Astrocyte of the hippocampus (primary cell): ENCODE measurements at regions not wholly inside any gene's neighbourhood (a gene's known extent, or its start where the extent isn't known, plus 50 kb on each side); places are given as distances from the start of the nearest gene placed in this dataset.
"Not testable (repeated sequence)": the region's sequence is repeated elsewhere in the genome, so short reads cannot be mapped to it uniquely, and the experiment has no call there.

Source experiments
- DNase-seq: peaks from one replicate; pipeline ENCODE4 v3.0.0; 2011; ENCODE audit warnings: low read depth, low spot score

- no peak for DNase-seq
Observed at GRCh38 chr7:94173436-94173835, 169.3 kb upstream of the BET1 start.

- DNase-seq = no peak
Observed at GRCh38 chr7:94174375-94174774, 170.2 kb upstream of the BET1 start.

DNA sequence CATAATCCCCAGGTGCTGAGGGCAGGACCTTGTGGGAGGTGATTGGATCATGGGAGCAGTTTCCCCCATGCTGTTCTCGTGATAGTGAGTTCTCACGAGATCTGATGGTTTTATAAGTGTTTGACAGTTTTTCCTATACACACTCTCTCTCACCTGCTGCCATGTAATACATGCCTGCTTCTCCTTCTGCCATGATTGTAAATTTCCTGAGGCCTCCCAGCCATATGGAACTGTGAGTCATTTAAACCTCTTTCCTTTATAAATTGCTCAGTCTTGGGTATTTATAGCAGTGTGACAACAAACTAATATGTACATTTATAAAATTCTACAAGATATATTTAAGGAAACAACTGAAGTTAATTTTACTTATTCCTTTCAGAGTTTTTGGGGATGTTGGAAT, 170.8 kb upstream of the BET1 start:
- DNase-seq = no peak

GRCh38 chr7:94176694-94177200, 172.6 kb upstream of the BET1 start:
- no peak for DNase-seq

- no peak for DNase-seq
Observed at GRCh38 chr7:94177441-94177840, 173.3 kb upstream of the BET1 start.

GRCh38 chr7:94178230-94178629, 174.1 kb upstream of the BET1 start:
- DNase-seq = no peak

GRCh38 chr7:94179466-94179865, 175.3 kb upstream of the BET1 start:
- no peak for DNase-seq

- DNase-seq = peak; percentile 72
Observed at GRCh38 chr7:94182066-94182465, 177.9 kb upstream of the BET1 start.

DNA sequence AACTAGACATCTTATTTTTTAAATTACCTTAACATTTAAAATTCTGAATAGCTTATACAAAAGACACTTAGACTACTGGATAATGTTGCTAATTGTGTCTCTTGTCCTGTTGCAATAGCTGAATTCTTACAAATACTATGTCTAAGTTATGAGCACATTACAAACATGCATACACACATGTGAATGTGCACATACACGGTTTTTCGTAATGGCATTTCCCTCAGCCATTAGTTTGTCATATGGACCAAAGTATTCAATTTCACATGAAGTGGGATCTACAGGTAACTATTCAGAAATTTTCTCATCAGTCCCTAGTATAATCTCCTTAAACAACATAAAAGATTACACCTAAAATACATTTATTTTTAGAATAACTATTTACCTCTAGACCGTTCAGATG, 178.6 kb upstream of the BET1 start:
- no peak for DNase-seq

DNA sequence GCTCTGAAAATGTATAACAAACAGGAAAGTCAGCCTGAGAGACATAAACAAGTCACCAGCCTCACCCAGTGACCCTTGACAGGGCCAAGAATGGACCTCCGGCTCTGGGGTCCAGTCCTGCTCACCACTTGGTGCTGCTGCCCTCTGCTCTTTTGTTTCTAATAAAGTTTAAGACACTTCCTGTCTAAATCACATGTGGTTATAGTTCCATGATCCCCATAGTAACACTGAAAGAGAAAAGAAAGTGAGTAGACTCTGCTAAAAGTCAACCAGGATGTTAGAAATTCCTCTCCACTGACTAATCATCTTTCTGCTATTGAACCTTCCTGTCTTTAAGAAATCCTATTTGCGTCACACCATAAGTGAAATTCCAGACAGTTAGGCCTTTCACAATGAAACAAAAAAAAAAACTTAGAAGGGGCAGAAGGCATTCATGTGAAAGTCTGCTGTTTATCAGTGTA, 179.2 kb upstream of the BET1 start:
- peak; percentile 95 for DNase-seq

GRCh38 chr7:94183891-94184290, 179.7 kb upstream of the BET1 start:
- peak; percentile 10 for DNase-seq

GRCh38 chr7:94188350-94188749, 184.2 kb upstream of the BET1 start:
- DNase-seq = no peak

GRCh38 chr7:94190599-94191061, 186.5 kb upstream of the BET1 start:
- peak; percentile 97 for DNase-seq

DNA sequence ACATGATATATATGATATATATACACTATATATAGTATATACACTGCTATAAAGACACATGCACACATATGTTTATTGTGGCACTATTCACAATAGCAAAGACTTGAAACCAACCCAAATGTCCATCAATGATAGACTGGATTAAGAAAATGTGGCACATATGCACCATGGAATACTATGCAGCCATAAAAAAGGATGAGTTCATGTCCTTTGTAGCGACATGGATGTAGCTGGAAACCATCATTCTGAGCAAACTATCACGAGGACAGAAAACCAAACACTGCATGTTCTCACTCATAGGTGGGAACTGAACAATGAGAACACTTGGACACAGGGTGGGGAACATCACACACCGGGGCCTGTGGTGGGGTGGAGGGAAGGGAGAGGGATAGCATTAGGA, 190.3 kb upstream of the BET1 start:
- not testable (repeated sequence) for DNase-seq

GRCh38 chr7:94195201-94195600, 191.0 kb upstream of the BET1 start:
- DNase-seq = no peak

GRCh38 chr7:94195813-94196212, 191.7 kb upstream of the BET1 start:
- DNase-seq = no peak

GRCh38 chr7:94205529-94205928, 189.2 kb upstream of the COL1A2 start:
- no peak for DNase-seq

DNA sequence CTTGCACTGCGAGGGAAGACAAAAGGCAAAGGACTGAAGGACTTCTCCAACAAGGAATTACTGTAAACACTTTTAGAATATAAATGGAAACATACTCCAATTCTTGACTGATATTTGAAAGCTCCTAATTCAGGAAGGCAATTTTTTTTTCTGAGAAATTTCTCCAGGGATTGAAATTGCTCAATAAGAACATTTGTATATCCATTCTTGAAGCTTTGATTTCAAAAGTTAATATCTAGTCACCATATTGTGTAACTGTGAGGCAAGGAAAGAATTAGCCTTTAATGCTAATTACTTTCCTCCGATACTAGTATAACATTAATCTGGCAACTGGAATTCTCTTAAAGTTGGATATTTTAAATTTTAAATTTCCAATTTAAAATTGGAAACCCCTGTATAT, 188.4 kb upstream of the COL1A2 start:
- DNase-seq = no peak

- DNase-seq = no peak
Observed at GRCh38 chr7:94212160-94212559, 182.5 kb upstream of the COL1A2 start.

GRCh38 chr7:94216944-94217461, 177.7 kb upstream of the COL1A2 start:
- no peak for DNase-seq

DNA sequence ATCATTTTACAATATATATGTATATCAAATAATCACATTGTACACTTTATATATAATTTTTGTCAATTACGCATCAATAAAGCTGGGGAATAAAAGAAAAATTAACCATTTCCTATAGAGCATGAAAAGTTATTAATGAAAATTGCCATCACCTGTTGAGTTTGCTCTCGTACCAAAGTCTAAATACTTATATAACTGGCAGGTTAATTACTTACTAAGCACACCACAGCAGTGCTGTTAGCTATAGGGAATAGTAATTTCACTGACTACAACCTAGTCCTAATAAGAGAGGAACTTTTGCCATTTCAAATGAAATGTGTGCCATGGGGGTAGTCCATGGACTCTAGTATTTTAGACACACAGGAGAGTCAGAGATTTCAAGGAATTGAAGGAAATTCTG, 176.9 kb upstream of the COL1A2 start:
- no peak for DNase-seq

DNA sequence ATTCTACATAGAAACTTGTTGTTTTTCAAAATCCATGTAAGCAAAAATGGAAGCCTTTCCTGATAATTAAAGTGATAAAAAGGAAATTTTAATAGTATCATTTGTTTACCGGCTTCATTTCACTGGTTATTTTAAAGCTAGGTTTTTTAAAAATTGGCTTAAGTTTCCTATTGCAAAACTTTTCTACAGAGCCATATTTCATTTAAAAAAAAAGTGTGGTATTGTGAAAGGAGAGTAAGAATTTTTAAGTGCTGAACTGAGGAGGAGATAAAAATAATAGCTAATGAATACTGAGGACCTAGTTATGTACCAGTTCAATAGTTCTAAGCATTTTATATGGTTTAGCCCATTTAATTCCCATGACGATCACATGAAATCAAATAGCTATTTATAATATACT, 172.2 kb upstream of the COL1A2 start:
- no peak for DNase-seq

GRCh38 chr7:94223375-94224084, 171.2 kb upstream of the COL1A2 start:
- DNase-seq = peak; percentile 72
